Esophagus mucosa (tissue), 1 donor: ENCODE measurements at regions not wholly inside any gene's neighbourhood (a gene's known extent, or its start where the extent isn't known, plus 50 kb on each side); places are given as distances from the start of the nearest gene placed in this dataset.
"Not testable (repeated sequence)": the region's sequence is repeated elsewhere in the genome, so short reads cannot be mapped to it uniquely, and the experiment has no call there.

Experiments used
- ATAC-seq: fragments of 200-7000 bp; cut with Tn5 transposase; one replicate; pipeline ENCODE4 v1.9.1; 2020
- donor health status: DM: yes; HTN: yes; CAD: no.

- ATAC-seq: no peak
Measured at GRCh38 chr9:71632776-71633175, 135.5 kb downstream of the CEMIP2 start.

- ATAC-seq: no peak
Measured at GRCh38 chr9:71630377-71630995, 137.8 kb downstream of the CEMIP2 start.

- ATAC-seq: no peak
Measured at GRCh38 chr9:71629578-71630215, 138.6 kb downstream of the CEMIP2 start.

- ATAC-seq: no peak
Measured at GRCh38 chr9:71628247-71628646, 140.1 kb downstream of the CEMIP2 start.

GRCh38 chr9:71627537-71627936, 140.8 kb downstream of the CEMIP2 start:
- no peak for ATAC-seq

- no peak for ATAC-seq
Measured at GRCh38 chr9:71626395-71626794, 141.9 kb downstream of the CEMIP2 start.

GRCh38 chr9:71624728-71625127, 143.6 kb downstream of the CEMIP2 start:
- no peak for ATAC-seq

GRCh38 chr9:71620746-71621145, 147.6 kb downstream of the CEMIP2 start:
- no peak for ATAC-seq

- ATAC-seq: no peak
Measured at GRCh38 chr9:71620331-71620730, 148.0 kb downstream of the CEMIP2 start.

- ATAC-seq: no peak
Measured at GRCh38 chr9:71619926-71620325, 148.4 kb downstream of the CEMIP2 start.

- ATAC-seq: no peak
Measured at GRCh38 chr9:71614409-71615010, 153.8 kb downstream of the CEMIP2 start.

GRCh38 chr9:71612889-71613288, 155.4 kb downstream of the CEMIP2 start:
- no peak for ATAC-seq

GRCh38 chr9:71609448-71609830, 158.9 kb downstream of the CEMIP2 start:
- ATAC-seq: no peak

GRCh38 chr9:71608825-71609447, 159.4 kb downstream of the CEMIP2 start:
- no peak for ATAC-seq

GRCh38 chr9:71608021-71608420, 160.3 kb downstream of the CEMIP2 start:
- ATAC-seq: no peak

- no peak for ATAC-seq
Measured at GRCh38 chr9:71607461-71607881, 160.8 kb downstream of the CEMIP2 start.

- ATAC-seq: peak; percentile 64
Measured at GRCh38 chr9:71604197-71605063, 163.9 kb downstream of the CEMIP2 start.

GRCh38 chr9:71602652-71603051, 165.7 kb downstream of the CEMIP2 start:
- ATAC-seq: no peak

- not testable (repeated sequence) for ATAC-seq
Measured at GRCh38 chr9:71595762-71596161, 172.6 kb downstream of the CEMIP2 start.

- no peak for ATAC-seq
Measured at GRCh38 chr9:71594541-71594940, 173.8 kb downstream of the CEMIP2 start.

GRCh38 chr9:71592400-71592799, 175.9 kb downstream of the CEMIP2 start:
- ATAC-seq: no peak

GRCh38 chr9:71590362-71590761, 178.0 kb downstream of the CEMIP2 start:
- ATAC-seq: no peak

- no peak for ATAC-seq
Measured at GRCh38 chr9:71589612-71590011, 178.7 kb downstream of the CEMIP2 start.
